Activated CD4-positive, CD25-positive, alpha-beta regulatory T cell (primary cell): ENCODE measurements at regions not wholly inside any gene's neighbourhood (a gene's known extent, or its start where the extent isn't known, plus 50 kb on each side); places are given as distances from the start of the nearest gene placed in this dataset.
"Not testable (repeated sequence)": the region's sequence is repeated elsewhere in the genome, so short reads cannot be mapped to it uniquely, and the experiment has no call there.

Experiments used
- DNase-seq, 4 experiments: peaks; one replicate each; lab custom pipeline; 2025; lab: John Stamatoyannopoulos, UW

DNA sequence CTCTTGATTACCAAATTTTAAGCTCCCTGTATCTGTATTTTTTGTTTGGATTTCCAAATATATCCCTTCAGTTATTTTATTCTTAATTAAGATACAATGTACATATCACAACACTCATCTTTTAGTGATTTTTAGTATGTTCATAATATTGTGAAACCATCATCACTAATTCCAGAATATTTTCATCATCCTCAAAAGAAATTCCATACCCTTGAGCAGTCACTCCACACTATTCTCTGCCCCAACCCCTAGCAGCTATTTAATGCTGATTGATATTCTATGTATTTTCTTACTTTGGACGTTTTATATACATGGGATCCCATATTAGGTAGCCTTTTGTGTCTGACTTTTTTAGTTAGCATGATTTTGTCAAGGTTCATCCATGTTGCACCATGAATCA, 127.4 kb upstream of the SLC8A1 start:
- no peak for DNase-seq

GRCh38 chr2:40584432-40584831, 132.5 kb upstream of the SLC8A1 start:
- DNase-seq, result no peak

GRCh38 chr2:40591774-40592173, 139.9 kb upstream of the SLC8A1 start:
- no peak for DNase-seq

DNA sequence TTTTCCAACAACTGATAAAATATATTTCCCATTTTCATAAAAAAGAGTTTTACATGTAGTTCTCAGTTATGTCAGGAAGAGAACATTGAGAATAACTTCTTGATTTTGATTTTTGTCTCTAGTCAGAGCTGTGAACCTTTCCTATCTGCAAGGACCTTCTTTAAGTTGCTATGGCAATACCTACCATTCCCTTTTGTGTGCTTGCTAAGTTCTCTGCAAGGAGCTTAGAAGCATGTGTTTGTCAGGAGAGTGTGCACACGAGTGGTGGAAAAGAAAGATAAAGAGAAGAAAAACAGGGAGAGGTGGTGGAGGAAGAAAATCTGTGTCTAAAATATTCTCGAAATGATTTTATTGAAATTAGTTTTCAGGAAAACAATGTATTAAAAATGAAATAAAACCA, 140.3 kb upstream of the SLC8A1 start:
- no peak for DNase-seq

DNA sequence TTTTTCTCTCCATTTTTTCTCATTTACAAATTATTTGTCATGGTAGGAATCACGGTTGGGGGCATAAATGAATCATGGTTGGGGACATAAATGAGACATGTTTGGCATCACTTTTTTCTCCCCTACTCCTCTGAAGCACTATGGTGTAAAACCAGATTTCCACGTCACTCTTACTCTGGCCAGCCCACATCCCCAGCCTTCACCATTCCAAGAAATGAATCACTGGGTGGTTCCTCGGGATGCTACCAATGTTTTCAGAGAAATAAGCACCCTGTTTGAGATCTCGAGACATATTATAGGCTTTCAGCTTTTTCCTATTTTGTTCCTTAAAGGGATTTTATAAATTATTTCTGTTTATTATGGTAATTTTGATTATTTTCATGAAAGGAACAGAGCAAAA, 155.0 kb upstream of the SLC8A1 start:
- DNase-seq, result no peak

GRCh38 chr2:40611196-40611595, 159.3 kb upstream of the SLC8A1 start:
- no peak for DNase-seq

- no peak for DNase-seq
Measured at GRCh38 chr2:40625849-40626248, 174.0 kb upstream of the SLC8A1 start.

DNA sequence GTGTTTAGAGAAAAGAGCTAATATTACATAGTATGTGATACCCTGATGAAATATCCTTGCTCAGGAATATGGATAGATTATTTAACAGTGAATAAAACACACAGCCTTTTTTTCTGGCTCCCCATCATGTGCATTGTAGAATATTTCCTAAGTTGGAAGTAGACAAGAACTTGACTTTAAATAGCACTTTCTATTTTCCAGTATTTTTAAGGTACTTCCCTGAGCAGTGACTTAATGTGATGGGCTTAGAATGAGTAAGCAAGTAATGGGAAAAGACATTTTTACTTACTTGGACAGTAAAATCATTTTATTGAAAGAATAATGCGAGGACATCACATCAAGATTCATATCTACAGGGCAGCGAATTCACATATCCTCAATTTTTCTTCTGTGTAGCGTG, 176.7 kb upstream of the SLC8A1 start:
- DNase-seq, result no peak

- no peak for DNase-seq
Measured at GRCh38 chr2:40629768-40630434, 178.0 kb upstream of the SLC8A1 start.

DNA sequence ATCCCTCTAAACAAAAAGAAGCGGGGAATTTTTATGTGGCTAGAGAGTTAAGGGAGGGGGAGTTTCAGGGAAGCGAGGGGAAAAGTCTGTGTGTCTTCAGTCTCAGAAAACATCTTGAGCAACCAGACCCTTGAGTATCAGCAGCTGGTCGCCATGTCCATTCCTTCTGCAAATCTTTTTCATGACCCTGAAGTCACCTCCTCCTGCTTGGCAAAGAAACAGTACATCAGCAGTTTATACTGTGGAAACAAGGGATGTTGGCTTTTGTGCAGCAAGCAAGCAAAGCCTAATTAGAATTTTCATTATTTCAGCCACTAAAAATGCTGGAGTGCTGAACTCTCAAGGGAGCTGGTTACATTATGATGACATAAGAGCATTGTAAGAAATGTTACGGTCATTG, 187.4 kb upstream of the SLC8A1 start:
- no peak for DNase-seq

DNA sequence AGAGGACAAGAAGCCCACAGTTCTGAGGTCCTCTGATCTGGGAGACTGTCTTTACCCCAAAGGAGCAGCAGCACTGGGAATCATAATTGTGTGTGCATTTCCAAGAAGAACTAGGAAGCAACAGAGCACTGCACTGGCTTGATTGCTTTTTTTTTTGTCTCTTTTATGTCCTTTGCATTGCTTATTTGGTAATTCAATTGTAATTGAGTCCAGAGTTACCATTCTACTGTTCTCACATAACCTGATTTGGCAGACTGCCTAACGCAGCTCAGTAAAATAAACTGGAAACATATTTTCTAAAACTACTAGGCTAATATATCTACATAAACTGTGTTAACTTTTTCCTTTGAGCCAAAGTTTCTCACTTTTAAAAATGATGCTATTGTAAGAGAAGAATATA, 190.3 kb upstream of the SLC8A1 start:
- DNase-seq, result no peak

- no peak for DNase-seq
Measured at GRCh38 chr2:40642726-40643125, 190.8 kb upstream of the SLC8A1 start.

GRCh38 chr2:40646642-40647041, 194.8 kb upstream of the SLC8A1 start:
- DNase-seq, result no peak

DNA sequence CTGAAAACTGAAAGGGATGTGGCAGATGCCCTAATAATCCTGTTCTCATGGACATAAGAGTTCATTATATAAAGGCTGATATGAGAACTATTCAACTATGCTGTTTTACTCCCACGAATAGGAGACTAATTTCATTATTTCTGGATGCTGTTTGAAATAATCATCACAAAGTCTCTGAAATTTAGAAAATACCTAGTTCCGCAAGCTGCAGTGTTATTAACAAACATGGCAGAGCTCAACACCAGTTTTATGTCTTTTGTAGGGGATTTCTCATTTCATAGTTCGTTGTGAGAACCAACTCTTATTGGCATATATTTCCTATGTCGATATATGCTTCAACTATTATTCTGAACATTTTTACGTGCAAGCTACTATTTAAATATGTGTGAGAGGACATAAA, 200.3 kb upstream of the SLC8A1 start:
- no peak for DNase-seq

- DNase-seq, result no peak
Measured at GRCh38 chr2:40653829-40654228, 201.9 kb upstream of the SLC8A1 start.

- no peak for DNase-seq
Measured at GRCh38 chr2:40654346-40654745, 202.5 kb upstream of the SLC8A1 start.

- no peak for DNase-seq
Measured at GRCh38 chr2:40658941-40659340, 207.1 kb upstream of the SLC8A1 start.

DNA sequence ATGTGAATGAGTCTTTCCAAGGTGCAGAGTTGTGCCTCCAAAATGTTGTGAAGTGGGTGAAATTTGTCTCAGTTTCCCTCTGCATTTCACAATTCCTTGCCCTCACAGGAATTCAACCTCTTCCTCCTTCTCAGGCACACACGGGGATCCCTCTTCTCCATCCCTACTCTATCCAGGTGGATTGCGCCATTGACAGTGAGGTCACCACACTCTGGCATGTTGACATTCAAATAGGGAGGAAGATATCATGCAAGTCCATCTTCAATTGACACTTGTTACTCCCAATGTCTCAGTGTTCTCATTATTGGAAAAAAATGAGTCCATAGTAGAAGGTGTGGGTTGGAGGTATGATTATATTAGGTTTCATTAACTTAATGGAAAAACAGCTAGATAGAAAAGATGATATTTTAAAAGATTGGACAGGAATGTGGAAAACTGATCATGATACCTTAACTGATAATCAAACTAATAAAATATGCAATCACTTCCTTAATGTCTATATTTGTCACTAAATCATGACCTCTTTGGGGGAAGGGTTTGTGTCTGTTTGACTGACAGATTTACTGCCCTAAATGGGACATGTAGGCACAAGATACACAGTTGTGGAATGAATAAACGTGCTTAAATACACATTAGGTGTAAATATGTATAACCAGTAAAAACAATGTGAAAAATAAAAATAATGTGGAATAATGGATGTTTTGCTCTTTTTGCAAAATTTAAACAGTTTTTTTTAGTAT, 213.8 kb upstream of the SLC8A1 start:
- DNase-seq, result no peak

DNA sequence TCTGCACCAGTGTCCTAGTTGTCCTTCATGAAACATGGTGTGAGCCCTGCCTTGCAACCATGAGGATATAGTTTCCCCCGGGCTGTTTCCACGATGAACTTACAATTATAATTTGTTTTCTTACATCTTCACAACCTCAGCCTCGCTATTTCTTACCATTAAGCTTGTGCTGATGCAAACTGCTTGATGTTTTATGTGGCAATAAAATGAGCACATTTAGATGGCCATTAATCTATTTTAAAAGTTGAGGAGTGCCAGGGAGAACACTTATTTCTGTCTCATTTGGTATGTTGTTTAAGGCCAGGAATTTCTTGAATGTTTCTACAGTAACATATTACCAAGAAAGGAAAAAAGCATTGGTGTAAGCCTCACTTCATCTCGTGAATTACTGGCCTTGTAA, 214.5 kb upstream of the SLC8A1 start:
- DNase-seq, result no peak

DNA sequence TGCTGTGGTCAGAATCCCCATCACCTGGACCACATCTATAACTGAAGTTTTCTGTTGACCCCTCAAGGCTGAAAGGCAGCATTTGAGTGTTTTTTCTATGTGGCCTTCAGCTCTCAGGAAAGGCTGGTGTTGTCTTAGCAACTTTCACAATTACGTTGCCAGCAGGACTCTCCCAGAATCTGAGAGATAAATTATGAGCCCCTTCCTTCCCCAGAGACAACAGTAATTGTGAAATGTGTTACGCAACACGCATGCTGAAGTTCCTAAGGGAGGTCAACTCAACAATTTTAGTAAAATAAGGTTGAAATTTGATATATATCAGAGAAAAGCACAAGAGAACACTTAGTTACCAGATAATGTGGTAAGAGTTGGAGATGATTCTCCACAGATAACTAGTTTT, 216.5 kb upstream of the SLC8A1 start:
- no peak for DNase-seq

DNA sequence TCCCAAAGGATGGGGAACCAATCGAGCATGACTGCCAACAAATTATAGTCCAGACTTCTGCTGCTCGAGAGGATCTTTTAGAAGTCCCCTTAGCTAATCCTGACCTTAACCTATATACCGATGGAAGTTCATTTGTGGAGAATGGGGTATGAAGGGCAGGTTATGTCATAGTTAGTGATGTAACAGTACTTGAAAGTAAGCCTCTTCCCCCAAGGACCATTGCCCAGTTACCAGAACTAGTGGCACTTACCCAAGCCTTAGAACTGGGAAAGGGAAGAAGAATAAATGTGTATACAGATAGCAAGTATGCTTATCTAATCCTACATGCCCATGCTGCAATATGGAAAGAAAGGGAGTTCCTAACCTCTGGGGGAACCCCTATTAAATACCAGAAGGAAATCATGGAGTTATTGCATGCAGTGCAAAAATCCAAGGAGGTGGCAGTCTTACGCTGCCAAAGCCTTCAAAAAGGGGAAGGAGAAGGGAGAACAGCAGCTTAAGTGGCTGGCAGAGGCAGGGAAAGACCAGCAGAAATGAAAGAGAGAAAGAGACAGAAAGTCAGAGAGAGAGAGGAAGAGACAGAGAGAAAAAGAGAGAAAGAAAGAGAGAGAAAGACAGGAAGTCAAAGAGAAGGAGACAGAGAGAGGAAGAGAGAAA, 224.4 kb upstream of the SLC8A1 start:
- not testable (repeated sequence) for DNase-seq

DNA sequence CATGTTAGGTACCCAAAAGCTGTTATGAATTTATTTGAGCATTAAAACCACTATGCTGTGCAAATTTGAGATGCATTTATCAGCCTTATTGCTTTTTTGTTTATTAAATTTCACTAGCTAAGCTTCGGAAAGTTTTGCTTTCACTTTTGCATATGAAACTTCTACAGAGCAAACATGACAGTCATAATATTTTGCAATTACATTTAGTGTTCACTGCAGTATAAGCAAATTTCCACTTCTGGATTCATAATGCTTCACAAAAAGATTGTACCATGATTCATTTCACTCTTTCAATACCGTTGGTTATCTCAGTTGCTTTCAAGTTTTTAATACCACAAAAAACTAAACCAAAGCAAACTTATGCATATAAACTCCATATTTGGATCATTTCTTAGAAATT, 228.7 kb upstream of the SLC8A1 start:
- no peak for DNase-seq

DNA sequence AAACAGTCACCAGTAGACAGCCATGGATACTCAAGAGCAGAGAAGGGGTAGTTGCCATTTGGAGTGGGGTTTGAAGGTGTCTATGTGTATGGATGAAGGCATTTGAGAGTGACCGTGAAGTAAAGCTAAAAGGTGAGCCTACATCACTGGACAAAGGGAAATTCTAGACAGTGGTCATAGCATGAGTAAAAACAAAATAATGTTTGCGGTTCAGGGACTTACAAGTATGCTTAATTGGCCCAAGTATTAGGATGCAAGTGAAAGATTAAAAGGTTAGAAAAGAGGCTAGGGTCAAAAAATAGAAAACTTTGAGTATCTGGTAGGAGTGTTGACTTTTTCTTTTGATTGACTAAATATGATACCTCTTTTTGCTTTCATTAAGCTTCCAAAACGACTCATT, 238.1 kb upstream of the SLC8A1 start:
- no peak for DNase-seq
